Left ventricle myocardium superior (tissue), 1 donor: ENCODE measurements at regions not wholly inside any gene's neighbourhood (a gene's known extent, or its start where the extent isn't known, plus 50 kb on each side); places are given as distances from the start of the nearest gene placed in this dataset.
A peak's percentile ranks its signal among the peaks of the same experiment; 100 is the strongest.

Source experiments
- ATAC-seq: fragments of 200-7000 bp; cut with Tn5 transposase; one replicate; pipeline ENCODE4 v1.9.1; 2020; ENCODE audit warnings: mild to moderate bottlenecking, moderate library complexity
- DNase-seq: peaks from one replicate; pipeline ENCODE4 v3.0.0-alpha.2; 2020
- intact Hi-C: fragments of 100-400 bp; cut with micrococcal nuclease; formaldehyde crosslinking; loops from one replicate; pipeline ENCODE4 v1.11.0; 2022
- donor health status: DM: no; HTN: yes; CAD: no; lungs with severe emphysema.

DNA sequence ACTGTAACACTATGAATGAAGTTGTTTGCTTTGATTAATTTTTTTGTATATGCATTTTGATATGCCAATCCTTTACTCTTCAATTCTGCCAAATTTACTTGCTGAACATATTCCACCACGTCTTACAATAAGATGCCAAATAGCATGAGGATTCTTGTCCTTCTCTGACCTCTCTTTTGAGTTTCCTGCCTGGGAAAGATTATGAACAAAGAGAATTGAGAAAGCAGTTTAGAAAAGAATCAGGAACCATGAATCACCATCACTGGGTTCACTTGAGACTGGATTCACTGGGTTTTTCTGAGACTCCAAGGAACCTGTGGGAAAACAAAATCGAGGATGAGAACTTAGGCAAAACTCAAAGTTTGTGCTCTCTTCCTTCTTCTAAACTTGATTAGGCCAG is 256.5 kb downstream of the CETN3 start:
- intact Hi-C loops = no loop called here
- ATAC-seq (no peak), DNase-seq (no peak)

GRCh38 chr5:90144625-90145327 is 264.8 kb downstream of the CETN3 start:
- DNase-seq (no peak), ATAC-seq (no peak)

DNA sequence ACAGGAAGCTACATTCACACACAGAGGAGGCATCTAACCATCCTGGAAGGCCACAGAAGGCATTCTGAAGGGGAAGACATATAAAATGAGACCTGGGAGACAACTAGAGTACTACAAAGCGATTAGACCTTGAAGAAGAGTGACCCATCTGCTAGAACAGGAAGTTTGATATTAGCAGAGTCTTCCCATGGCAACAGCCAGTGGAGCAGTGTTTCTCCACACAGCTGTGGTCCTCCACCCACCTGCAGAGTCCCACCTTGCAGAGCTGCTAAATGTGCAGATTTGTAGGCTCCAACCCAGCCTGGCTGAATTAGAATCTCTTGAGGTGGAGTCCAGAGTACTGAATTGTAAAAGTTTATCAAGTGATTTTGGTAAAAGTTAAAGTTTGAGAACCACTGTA is 267.0 kb downstream of the CETN3 start:
- DNase-seq = no peak
- no peak for ATAC-seq
- intact Hi-C loops = no loop called here

More at GRCh38 chr5:90144625-90145327, 264.8 kb downstream of the CETN3 start:
- intact Hi-C loops = no loop called here

GRCh38 chr5:90141984-90142383 is 267.6 kb downstream of the CETN3 start:
- ATAC-seq (no peak), DNase-seq (no peak)
- intact Hi-C loops = no loop called here

- ATAC-seq (no peak), DNase-seq (no peak)
- intact Hi-C loops = no loop called here
Observed at GRCh38 chr5:90136952-90137528, 272.5 kb downstream of the CETN3 start.

- ATAC-seq (no peak), DNase-seq (no peak)
- intact Hi-C loops = no loop called here
Observed at GRCh38 chr5:90135779-90136378, 273.7 kb downstream of the CETN3 start.

GRCh38 chr5:90134892-90135291 is 274.7 kb downstream of the CETN3 start:
- intact Hi-C loops = no loop called here
- DNase-seq (peak; percentile 61), ATAC-seq (peak; percentile 77)

DNA sequence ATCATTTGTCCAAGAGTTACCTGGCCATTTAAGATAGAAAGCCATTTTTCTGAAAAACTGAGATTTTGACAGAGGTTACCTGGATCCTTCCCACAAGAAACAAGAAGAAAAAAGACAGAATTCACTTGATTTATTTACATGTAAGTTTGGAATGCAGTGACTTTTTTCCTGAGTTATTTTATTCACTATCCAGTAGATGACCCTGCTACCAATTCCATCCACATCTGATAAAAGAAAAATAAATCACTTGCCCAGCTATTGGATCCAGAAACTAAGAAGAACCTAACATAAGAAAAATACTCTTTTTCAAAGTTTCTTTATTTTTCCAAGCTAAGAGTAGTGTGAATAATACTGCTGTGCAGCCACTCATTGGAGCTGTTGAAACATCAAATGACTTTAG is 275.2 kb downstream of the CETN3 start:
- ATAC-seq = no peak
- no peak for DNase-seq
- intact Hi-C loops = no loop called here

- intact Hi-C loops = no loop called here
- DNase-seq (no peak), ATAC-seq (no peak)
Observed at GRCh38 chr5:90133941-90134340, 275.6 kb downstream of the CETN3 start.

DNA sequence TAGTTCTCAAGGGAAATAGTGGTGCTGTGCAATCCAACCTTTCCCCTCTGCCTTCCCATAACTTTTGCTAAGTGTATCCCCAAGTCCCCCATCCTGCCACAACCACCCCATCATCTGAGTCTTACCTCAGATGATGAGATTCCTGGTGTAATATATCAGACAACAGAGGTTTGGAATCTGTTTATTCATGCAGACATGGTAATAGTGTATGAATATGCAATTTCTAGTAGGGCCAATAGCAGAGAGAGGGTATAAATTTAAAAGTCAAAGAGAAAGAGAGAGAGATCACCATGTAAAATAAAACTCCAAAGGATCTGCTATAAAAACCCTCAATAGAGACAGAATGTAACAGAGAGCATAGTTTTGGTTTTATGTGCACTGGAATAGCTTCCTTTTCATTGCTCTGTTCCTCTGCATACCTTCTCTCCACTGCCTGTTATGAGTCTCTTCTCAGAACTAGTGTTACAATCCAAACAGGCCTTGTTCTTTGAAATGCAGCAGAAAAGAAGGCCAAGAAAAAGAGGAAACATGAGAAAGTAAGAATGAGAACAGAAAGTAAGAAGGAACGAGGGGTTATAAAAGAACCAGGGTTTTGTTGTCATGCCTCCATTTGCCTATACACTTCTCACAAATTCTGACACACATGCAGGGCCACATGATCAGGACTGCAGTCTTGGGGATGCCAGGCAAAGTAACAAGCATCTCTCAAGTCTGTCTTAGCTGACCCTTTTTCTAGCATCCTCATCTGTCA is 278.0 kb downstream of the CETN3 start:
- ATAC-seq (no peak), DNase-seq (no peak)
- intact Hi-C loops = no loop called here

GRCh38 chr5:90128551-90128950 is 281.0 kb downstream of the CETN3 start:
- ATAC-seq (no peak), DNase-seq (no peak)
- intact Hi-C loops = no loop called here

DNA sequence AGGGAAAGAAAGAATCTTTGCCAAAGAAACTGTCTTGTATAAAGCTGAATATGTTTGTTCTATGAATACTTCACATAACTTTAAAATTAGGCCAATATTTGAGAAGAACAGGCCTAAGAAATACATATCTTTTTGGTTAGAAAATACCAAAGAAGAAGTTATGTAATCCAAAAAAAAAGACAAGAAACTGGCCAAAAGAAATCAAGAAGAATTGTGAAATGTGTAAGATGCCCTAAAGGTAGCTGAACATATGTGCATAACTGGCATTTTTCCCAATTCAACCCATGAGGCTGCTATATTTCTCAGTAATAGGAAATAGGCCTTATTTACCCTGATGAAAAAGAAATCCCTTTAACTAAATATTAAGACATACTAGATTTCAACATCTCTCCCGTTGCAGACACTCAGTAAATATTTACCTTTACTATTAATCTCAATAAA is 290.0 kb downstream of the CETN3 start:
- ATAC-seq (no peak), DNase-seq (no peak)
- intact Hi-C loops = no loop called here

DNA sequence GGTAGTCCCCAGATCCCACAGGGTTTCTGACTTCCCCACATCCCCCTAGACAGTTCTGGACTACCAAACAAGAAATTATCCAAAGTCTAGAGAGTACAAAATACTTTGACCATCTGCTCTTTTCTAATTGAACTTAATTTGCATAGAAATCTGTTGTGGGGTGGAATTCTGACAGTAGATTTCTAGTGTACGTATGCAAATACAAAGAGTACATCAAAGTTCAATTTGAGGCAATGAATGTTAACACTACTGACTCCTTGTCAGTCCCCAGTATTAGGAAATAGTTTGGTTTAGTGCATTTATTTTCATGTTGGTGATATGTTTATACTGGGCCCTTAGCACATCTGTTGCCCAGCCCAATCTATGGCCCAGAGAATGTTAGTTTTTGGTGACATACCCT is 292.6 kb downstream of the CETN3 start:
- DNase-seq (no peak), ATAC-seq (no peak)
- intact Hi-C loops = no loop called here

DNA sequence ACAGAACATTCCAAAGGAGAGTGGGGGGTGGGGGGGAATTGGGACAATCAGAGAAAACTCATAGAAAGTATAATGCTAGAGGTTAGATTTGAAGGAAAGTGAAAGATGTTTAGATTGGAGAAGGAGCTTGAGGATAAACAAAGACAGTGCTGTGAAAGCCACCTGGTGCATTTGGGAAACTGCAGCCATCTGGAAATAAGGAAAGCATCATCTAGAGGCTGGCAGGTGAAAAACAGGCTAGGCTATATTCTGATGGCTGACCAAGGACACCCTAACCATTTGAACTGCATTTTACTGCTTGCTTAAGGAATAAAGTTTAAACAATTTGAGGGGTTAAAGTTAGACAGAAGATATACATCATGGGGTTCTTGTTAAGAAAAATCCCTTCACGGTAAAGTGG is 296.4 kb downstream of the CETN3 start:
- intact Hi-C loops = no loop called here
- DNase-seq = no peak
- ATAC-seq = no peak

DNA sequence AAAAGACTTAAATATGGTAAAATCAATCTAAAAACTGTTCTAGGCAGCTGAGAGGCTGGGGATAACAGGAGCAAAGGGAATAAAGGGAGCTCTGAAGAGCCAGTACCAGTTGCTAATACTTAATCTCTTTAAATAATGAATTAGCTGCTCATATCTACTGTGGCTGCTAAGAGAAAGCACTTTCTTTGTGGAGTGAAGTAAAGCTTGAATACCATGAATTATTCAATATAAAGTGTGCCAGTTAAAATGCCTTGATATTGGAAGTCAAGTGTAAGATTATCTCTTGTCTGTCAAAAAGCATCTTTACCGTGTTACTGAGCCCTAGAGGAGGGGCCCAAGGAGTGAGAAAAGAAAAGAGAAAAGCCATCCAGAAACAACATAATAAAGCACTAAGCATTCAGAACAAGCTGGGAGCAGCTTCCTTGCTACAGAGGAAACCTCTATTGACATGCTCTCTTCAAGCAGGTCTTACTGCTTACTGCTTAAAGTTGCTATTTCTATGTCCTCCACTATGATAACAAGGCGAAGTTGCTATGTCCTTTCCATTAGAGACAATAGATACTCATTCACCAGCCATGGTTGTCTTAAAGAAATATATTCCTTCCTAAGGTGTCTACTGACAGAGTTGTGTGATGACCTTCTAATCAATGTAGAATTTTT is 297.4 kb downstream of the CETN3 start:
- DNase-seq = no peak
- intact Hi-C loops = no loop called here
- no peak for ATAC-seq

DNA sequence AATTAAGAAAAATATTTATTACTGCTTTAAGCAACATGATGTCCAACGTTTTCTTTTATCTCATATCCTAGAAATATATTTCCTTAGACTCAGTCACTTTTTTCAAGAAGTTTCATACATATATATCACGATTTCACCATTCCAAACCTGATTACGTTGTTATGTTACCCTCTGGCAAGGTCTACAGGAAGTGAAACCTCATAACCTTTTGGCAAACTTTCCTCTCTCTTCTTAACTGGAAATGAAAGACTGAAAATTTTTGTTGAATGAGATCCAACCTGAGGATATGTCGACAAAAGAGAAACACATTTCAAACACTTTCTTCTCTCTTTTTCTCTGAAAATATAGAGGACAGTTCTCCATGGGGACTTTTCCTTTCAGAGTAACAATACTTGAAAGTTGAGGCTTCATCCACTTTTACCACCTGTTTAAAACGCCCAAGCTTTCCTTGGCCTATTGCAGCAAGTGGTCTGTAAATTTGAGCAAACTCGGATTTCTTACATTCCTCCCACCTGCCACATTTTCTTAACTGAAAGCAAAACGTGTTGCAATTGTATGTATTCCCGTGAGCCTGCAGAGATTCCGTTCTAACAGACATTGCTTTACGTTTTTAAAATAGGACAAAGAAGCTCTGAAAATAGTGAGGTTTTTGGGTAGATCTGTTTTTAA is 298.1 kb downstream of the CETN3 start:
- DNase-seq (no peak), ATAC-seq (no peak)
- intact Hi-C loops = no loop called here

DNA sequence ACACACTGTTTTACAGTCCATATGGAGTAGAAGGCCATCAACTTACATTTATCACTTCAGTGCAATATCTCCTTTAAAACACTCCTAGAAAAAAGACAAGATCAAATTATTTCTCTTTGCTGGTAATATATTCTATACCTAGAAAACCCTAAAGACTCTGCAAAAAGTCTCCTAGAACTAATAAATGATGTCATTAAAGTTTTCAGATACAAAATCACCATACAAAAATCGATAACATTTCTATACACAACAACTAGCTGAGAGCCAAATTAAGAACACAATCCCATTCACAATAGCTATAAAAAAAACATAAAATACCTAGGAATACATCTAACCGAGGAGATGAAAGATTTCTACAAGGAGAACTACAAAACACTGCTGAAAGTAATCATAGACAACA is 300.3 kb downstream of the CETN3 start:
- no peak for ATAC-seq
- intact Hi-C loops = no loop called here

DNA sequence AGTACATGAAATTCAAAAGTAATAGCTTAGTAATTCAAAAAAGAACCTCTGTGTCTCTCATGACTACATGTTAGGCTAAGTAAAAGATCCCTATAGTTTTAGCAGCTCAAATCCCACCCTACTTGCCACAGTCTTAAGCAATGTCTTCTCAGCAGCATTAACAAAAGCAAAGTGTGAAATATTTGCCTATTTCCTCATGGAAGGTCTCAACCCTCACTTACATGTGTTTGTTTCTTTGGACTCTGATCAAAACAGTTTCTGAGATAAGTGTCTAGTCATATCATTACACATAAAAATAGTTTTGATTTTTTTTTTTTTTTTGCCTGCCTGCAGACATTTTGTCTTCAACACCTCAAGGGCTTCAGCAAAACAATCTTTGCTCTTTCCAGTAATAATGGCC is 310.5 kb downstream of the CETN3 start:
- intact Hi-C loops = no loop called here
- ATAC-seq = no peak
- no peak for DNase-seq

More for the DNA sequence above, 300.3 kb downstream of the CETN3 start:
- no peak for DNase-seq

- ATAC-seq = no peak
- no peak for DNase-seq
- intact Hi-C loops = no loop called here
Observed at GRCh38 chr5:90097082-90097477, 312.5 kb downstream of the CETN3 start.
